PC-3 (cell line): ENCODE measurements at regions not wholly inside any gene's neighbourhood (a gene's known extent, or its start where the extent isn't known, plus 50 kb on each side); places are given as distances from the start of the nearest gene placed in this dataset.

Experiments
- ATAC-seq: fragments of 200-7000 bp; cut with Tn5 transposase; 2 replicates; pipeline ENCODE4 v1.9.1; 2020; ENCODE audit warnings: mild to moderate bottlenecking, moderate library complexity
- BruUV-seq: library from RNA; stranded (reverse); fragments of 400-500 nt; replicated peaks from 2 replicates; lab custom pipeline; 2021; lab: Mats Ljungman, UMichigan
- CTCF ChIA-PET: fragments of 300-600 bp; sonication (Branson Sonifier 250); formaldehyde crosslinking; loops from one replicate; lab custom pipeline; 2022; ENCODE audit warnings: antibody characterized with exemption; lab: Charles Lee
- POLR2A ChIA-PET: fragments of 300-600 bp; sonication (Branson Sonifier 250); formaldehyde crosslinking; loops from one replicate; lab custom pipeline; 2022; ENCODE audit warnings: antibody characterized with exemption; ENCODE audit not compliant: unreplicated experiment; lab: Charles Lee
- DNase-seq: peaks from one replicate; pipeline ENCODE4 v3.0.0-alpha.2; 2015
- H2AFZ ChIP-seq: fragments of 300-600 bp; sonication (generic); 2 replicates; pipeline ENCODE4 v1.6.0; 2016; ENCODE audit warnings: antibody characterized with exemption, low read length
- H3F3A ChIP-seq: fragments of 300-600 bp; sonication (generic); one replicate; pipeline ENCODE4 v1.6.0; 2017; ENCODE audit warnings: antibody characterized with exemption, low read length, control low read depth, mild to moderate bottlenecking; ENCODE audit not compliant: unreplicated experiment
- H3K27ac ChIP-seq: fragments of 300-600 bp; sonication (generic); 2 replicates; pipeline ENCODE4 v1.5.1; 2016; ENCODE audit warnings: mild to moderate bottlenecking, low read length
- H3K27me3 ChIP-seq: fragments of 300-600 bp; sonication (generic); 2 replicates; pipeline ENCODE4 v1.6.1; 2016; ENCODE audit warnings: low read length, mixed read lengths
- H3K36me3 ChIP-seq: fragments of 300-600 bp; sonication (generic); 2 replicates; pipeline ENCODE4 v1.6.1; 2016; ENCODE audit warnings: low read depth, mixed run types, low read length, mixed read lengths
- H3K4me1 ChIP-seq: fragments of 300-600 bp; sonication (generic); 2 replicates; pipeline ENCODE4 v1.5.1; 2016; ENCODE audit warnings: low read length; ENCODE audit not compliant: insufficient read depth
- H3K4me2 ChIP-seq: fragments of 300-600 bp; sonication (generic); 2 replicates; pipeline ENCODE4 v1.6.0; 2016; ENCODE audit warnings: low read length
- H3K4me3 ChIP-seq: fragments of 300-600 bp; sonication (generic); 2 replicates; pipeline ENCODE4 v1.5.1; 2016; ENCODE audit warnings: mild to moderate bottlenecking, low read length, mixed read lengths
- H3K79me2 ChIP-seq: fragments of 300-600 bp; sonication (generic); 2 replicates; pipeline ENCODE4 v1.6.1; 2017; ENCODE audit warnings: low read length, mixed read lengths
- H3K9ac ChIP-seq: fragments of 300-600 bp; sonication (generic); 2 replicates; pipeline ENCODE4 v1.6.0; 2016; ENCODE audit warnings: mild to moderate bottlenecking, low read length
- H3K9me2 ChIP-seq: fragments of 300-600 bp; sonication (generic); replicated peaks from 2 replicates; pipeline ENCODE4 v1.6.1; 2016; ENCODE audit warnings: mixed run types, low read length, mixed read lengths
- H3K9me3 ChIP-seq: fragments of 300-600 bp; sonication (generic); 2 replicates; pipeline ENCODE4 v1.6.1; 2016; ENCODE audit warnings: low read length, mixed read lengths
- H4K20me1 ChIP-seq: fragments of 300-600 bp; sonication (generic); 2 replicates; pipeline ENCODE4 v1.6.1; 2016; ENCODE audit warnings: low read length, mixed read lengths
- EZH2 ChIP-seq: fragments of 300-600 bp; sonication (generic); IDR thresholded peaks from one replicate; pipeline ENCODE4 v1.6.1; 2017; ENCODE audit warnings: antibody characterized with exemption, mild to moderate bottlenecking, low read length; ENCODE audit not compliant: unreplicated experiment
- EZH2phosphoT487 ChIP-seq: fragments of 300-600 bp; sonication (generic); IDR thresholded peaks from 2 replicates; pipeline ENCODE4 v1.6.1; 2018; ENCODE audit warnings: mild to moderate bottlenecking, antibody characterized with exemption, low read length, borderline replicate concordance
- intact Hi-C: fragments of 100-400 bp; cut with micrococcal nuclease; formaldehyde crosslinking; loops from 2 replicates; pipeline ENCODE4 v1.9.0; 2023
- TF ChIP-seq, protein P1 (sequence below): fragments of 300-600 bp; sonication (generic); conservative IDR thresholded peaks from 2 replicates; pipeline ENCODE4 v1.5.1; 2017; ENCODE audit warnings: antibody characterized with exemption, low read depth, mild to moderate bottlenecking, low read length

DNA sequence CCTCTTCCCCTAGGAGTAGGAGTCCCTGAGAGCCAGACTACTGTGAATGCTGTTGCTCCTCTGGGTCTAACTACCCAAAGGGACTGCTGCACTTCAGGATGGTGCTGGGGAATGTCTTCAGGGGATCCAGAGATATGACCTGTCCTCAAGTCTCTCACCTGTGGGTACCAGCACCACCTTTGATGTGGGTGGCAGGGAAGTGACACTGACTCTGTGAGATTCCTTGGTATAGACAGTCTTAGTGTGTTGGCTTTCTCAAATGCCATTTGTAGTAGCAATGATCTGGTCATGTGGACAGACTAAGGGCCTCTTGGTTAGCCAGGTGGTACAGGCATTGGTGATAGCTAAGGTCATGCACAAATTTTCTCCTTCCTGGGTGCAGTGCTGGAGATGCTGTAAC, 108.9 kb upstream of the ADAMTS3 start:
- H3K27me3 ChIP-seq, result peaks cover 11% of the 10 kb centered on the region; the same call in 1 of the 2 replicates
- H3K9me3 ChIP-seq, result no peaks in the 10 kb centered on the region
- H2AFZ ChIP-seq, result no peak overlapping the region
- CTCF ChIA-PET, result no interaction called here
- H3K4me3 ChIP-seq, result no peak overlapping the region
- intact Hi-C loops, result no loop called here
- no peak overlapping the region for H3K4me2 ChIP-seq
- no peak for ATAC-seq
- POLR2A ChIA-PET, result no interaction called here
- no peaks in the 10 kb centered on the region for H3K9me2 ChIP-seq
- no peak overlapping the region for H3K9ac ChIP-seq
- H3K4me1 ChIP-seq, result no peaks in the 10 kb centered on the region
- H3K79me2 ChIP-seq, result no peaks in the 10 kb centered on the region
- DNase-seq, result no peak
- no peaks in the 10 kb centered on the region for H3K36me3 ChIP-seq
- TF ChIP-seq, protein P1, sequence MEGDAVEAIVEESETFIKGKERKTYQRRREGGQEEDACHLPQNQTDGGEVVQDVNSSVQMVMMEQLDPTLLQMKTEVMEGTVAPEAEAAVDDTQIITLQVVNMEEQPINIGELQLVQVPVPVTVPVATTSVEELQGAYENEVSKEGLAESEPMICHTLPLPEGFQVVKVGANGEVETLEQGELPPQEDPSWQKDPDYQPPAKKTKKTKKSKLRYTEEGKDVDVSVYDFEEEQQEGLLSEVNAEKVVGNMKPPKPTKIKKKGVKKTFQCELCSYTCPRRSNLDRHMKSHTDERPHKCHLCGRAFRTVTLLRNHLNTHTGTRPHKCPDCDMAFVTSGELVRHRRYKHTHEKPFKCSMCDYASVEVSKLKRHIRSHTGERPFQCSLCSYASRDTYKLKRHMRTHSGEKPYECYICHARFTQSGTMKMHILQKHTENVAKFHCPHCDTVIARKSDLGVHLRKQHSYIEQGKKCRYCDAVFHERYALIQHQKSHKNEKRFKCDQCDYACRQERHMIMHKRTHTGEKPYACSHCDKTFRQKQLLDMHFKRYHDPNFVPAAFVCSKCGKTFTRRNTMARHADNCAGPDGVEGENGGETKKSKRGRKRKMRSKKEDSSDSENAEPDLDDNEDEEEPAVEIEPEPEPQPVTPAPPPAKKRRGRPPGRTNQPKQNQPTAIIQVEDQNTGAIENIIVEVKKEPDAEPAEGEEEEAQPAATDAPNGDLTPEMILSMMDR, result no peak
- TF ChIP-seq EZH2phosphoT487 (no peak), EZH2 (no peak)
- BruUV-seq, result no TSS peak
- H3F3A ChIP-seq, result no peaks in the 10 kb centered on the region
- no peak overlapping the region for H3K27ac ChIP-seq
- H4K20me1 ChIP-seq, result no peaks in the 10 kb centered on the region

- H3K9me3 ChIP-seq, result no peaks in the 10 kb centered on the region
- no peaks in the 10 kb centered on the region for H3K4me1 ChIP-seq
- no peak for DNase-seq
- no peak for ATAC-seq
- no peaks in the 10 kb centered on the region for H4K20me1 ChIP-seq
- peaks cover 11% of the 10 kb centered on the region; the same call in 1 of the 2 replicates for H3K27me3 ChIP-seq
- H3K4me3 ChIP-seq, result no peak overlapping the region
- no peak for TF ChIP-seq EZH2phosphoT487
- TF ChIP-seq, protein P1, result no peak
- no peak for TF ChIP-seq EZH2
- no peak overlapping the region for H3K9ac ChIP-seq
- H2AFZ ChIP-seq, result no peak overlapping the region
- no peaks in the 10 kb centered on the region for H3K36me3 ChIP-seq
- no peak overlapping the region for H3K27ac ChIP-seq
- H3K79me2 ChIP-seq, result no peaks in the 10 kb centered on the region
- no peak overlapping the region for H3K4me2 ChIP-seq
- H3K9me2 ChIP-seq, result no peaks in the 10 kb centered on the region
- ChIA-PET CTCF (no interaction called here), POLR2A (no interaction called here)
- H3F3A ChIP-seq, result no peaks in the 10 kb centered on the region
- intact Hi-C loops, result no loop called here
- BruUV-seq, result no TSS peak
These were observed 108.2 kb upstream of the ADAMTS3 start for GRCh38 chr4:72677265-72677664.

DNA sequence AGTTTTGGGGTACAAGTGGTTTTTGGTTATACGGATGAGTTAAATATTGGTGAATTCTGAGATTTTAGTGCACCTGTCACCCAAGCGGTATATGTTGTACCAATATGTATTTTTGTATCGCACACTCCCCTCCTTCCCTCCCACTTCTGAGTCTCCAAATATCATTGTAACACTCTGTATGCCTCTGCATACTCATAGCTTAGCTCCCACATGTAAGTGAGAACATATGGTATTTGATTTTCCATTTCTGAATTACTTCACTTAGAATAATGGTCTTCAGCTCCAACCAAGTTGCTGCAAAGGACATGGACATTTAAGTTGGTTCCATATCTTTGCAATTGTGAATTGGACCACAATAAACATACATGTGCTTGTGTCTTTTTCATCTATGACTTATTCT, 103.0 kb upstream of the ADAMTS3 start:
- ChIA-PET CTCF (no interaction called here), POLR2A (no interaction called here)
- Histone ChIP-seq H4K20me1 (no peaks in the 10 kb centered on the region), H3K9ac (no peak overlapping the region), H3K9me2 (no peaks in the 10 kb centered on the region), H3K27ac (no peak overlapping the region), H2AFZ (no peak overlapping the region), H3K79me2 (no peaks in the 10 kb centered on the region), H3K4me2 (no peak overlapping the region), H3K36me3 (no peaks in the 10 kb centered on the region), H3K4me1 (no peaks in the 10 kb centered on the region), H3F3A (no peaks in the 10 kb centered on the region), H3K27me3 (peaks cover 42% of the 10 kb centered on the region; the same call in 1 of the 2 replicates), H3K4me3 (no peak overlapping the region), H3K9me3 (no peaks in the 10 kb centered on the region)
- ATAC-seq, result no peak
- DNase-seq, result no peak
- intact Hi-C loops, result no loop called here
- no TSS peak for BruUV-seq
- no peak for TF ChIP-seq EZH2
- TF ChIP-seq, protein P1, result no peak
- no peak for TF ChIP-seq EZH2phosphoT487
